Left lung (tissue), 4 donors: ENCODE measurements at regions not wholly inside any gene's neighbourhood (a gene's known extent, or its start where the extent isn't known, plus 50 kb on each side); places are given as distances from the start of the nearest gene placed in this dataset.
"Not testable (repeated sequence)": the region's sequence is repeated elsewhere in the genome, so short reads cannot be mapped to it uniquely, and the experiment has no call there.

Experiments
- ATAC-seq: fragments of 200-7000 bp; cut with Tn5 transposase; one replicate; pipeline ENCODE4 v1.9.1; 2020; ENCODE audit warnings: moderate library complexity
- DNase-seq, 4 donors: peaks; one replicate each; pipeline ENCODE4 v3.0.0-alpha.2; 2013 to 2020
- H3K27ac ChIP-seq, 2 donors: fragments of 200-600 bp; sonication (generic) in 1 of 2; one replicate each; pipeline versions ENCODE4 v1.5.0 to v1.8.0; 2020 to 2021
- H3K27me3 ChIP-seq, 2 donors: fragments of 200-600 bp; sonication (generic) in 1 of 2; one replicate each; pipeline versions ENCODE4 v1.5.0 to v1.8.0; 2020 to 2021
- H3K36me3 ChIP-seq, 2 donors: fragments of 200-600 bp; sonication (generic) in 1 of 2; one replicate each; pipeline versions ENCODE4 v1.5.0 to v1.8.0; 2020 to 2021
- H3K4me1 ChIP-seq, 2 donors: fragments of 200-600 bp; one replicate each; pipeline ENCODE4 v1.8.0; 2021
- H3K4me3 ChIP-seq, 2 donors: fragments of 200-600 bp; sonication (generic) in 1 of 2; one replicate each; pipeline versions ENCODE4 v1.5.0 to v1.8.0; 2020 to 2021; ENCODE audit warnings: mild to moderate bottlenecking in 1 of 2
- H3K9me3 ChIP-seq, 2 donors: fragments of 200-600 bp; sonication (generic) in 1 of 2; one replicate each; pipeline versions ENCODE4 v1.5.0 to v1.8.0; 2020 to 2021
- intact Hi-C, 2 donors: fragments of 100-400 bp; cut with DNase I; formaldehyde crosslinking; loops; one replicate each; pipeline versions ENCODE4 v1.11.2 to v1.14.2; 2022
- TF ChIP-seq, protein P1 (sequence below), 2 donors: fragments of 200-600 bp; sonication (generic) in 1 of 2; IDR thresholded peaks; one replicate each; pipeline versions ENCODE4 v1.5.0 to v1.8.0; 2021; ENCODE audit warnings: antibody characterized with exemption in 2 of 2
- donor health status: DM: no; HTN: yes; CAD: no.
- donor health status: DM: no; HTN: no; CAD: no.

DNA sequence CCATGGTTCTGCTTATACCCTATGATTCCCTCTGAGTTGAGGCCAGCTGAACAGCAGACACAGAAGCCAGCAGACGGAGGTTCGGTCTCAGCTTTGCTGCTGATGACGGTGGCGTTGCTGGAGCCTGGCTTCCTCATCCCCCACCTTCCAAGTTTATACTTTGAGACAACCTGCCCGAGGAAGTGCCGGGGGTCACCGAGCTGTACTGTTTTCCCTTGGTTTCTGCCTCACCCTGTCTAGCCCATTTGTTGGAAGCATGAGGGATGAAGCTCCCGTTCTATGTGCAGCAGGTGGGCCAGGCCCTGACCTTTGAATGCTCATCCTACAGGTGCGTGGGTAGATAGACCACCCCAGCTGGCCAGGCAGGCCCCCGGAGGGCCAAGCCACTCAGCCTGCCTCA is 117.3 kb downstream of the MYCN start:
- Histone ChIP-seq H3K9me3 (peaks cover 0 to 2% of the 10 kb centered on the region in 2 donors), H3K27ac (no peak overlapping the region), H3K4me1 (no peaks in the 10 kb centered on the region), H3K4me3 (no peak overlapping the region), H3K36me3 (no peaks in the 10 kb centered on the region), H3K27me3 (no peaks in the 10 kb centered on the region)
- DNase-seq (no peak), ATAC-seq (no peak)
- TF ChIP-seq, protein P1, sequence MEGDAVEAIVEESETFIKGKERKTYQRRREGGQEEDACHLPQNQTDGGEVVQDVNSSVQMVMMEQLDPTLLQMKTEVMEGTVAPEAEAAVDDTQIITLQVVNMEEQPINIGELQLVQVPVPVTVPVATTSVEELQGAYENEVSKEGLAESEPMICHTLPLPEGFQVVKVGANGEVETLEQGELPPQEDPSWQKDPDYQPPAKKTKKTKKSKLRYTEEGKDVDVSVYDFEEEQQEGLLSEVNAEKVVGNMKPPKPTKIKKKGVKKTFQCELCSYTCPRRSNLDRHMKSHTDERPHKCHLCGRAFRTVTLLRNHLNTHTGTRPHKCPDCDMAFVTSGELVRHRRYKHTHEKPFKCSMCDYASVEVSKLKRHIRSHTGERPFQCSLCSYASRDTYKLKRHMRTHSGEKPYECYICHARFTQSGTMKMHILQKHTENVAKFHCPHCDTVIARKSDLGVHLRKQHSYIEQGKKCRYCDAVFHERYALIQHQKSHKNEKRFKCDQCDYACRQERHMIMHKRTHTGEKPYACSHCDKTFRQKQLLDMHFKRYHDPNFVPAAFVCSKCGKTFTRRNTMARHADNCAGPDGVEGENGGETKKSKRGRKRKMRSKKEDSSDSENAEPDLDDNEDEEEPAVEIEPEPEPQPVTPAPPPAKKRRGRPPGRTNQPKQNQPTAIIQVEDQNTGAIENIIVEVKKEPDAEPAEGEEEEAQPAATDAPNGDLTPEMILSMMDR (IDR thresholded peaks at IDR 0.05) = no peak
- intact Hi-C loops = no loop called here

DNA sequence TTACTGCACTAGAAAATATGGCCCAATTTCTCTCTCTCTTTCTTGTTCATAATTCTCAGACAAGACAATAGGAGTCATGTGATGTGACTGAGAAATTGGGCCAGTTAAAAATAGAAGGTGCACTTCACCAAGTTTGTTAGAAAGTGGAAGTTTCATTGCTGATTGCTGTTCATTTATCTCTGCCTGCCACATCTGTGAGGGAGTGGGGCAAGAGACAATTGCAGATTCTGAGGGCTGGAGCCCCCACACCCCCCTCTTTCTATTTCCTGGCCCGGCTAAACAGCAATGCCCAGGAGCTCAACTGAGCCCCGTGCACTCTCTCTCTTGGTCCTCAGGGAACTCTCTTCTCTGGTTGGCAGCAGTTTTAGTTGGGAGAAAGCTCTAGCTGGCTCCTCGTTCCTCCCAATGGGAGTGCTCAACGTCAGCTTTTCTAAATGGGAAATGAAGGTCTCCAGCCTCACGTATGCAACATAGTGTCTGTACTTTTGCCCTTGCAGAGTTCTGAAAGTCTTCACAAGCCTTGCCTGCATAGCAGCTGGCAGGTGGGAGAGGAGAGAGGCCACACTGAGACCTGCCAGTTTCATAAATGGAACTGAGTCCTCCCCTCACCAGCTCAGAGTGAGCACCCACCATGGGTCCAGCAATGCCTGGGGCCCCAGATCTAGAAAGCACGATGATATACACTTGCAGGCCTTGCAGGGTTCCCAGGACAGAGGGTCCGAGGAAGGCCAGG is 115.7 kb downstream of the MYCN start:
- no peaks in the 10 kb centered on the region for H3K36me3 ChIP-seq
- TF ChIP-seq, protein P1 (IDR thresholded peaks at IDR 0.05) = no peak
- H3K4me3 ChIP-seq = no peak overlapping the region
- intact Hi-C loops = no loop called here
- DNase-seq (no peak), ATAC-seq (no peak)
- no peaks in the 10 kb centered on the region for H3K27me3 ChIP-seq
- H3K4me1 ChIP-seq = no peaks in the 10 kb centered on the region
- no peak overlapping the region for H3K27ac ChIP-seq
- H3K9me3 ChIP-seq = no peaks in the 10 kb centered on the region

DNA sequence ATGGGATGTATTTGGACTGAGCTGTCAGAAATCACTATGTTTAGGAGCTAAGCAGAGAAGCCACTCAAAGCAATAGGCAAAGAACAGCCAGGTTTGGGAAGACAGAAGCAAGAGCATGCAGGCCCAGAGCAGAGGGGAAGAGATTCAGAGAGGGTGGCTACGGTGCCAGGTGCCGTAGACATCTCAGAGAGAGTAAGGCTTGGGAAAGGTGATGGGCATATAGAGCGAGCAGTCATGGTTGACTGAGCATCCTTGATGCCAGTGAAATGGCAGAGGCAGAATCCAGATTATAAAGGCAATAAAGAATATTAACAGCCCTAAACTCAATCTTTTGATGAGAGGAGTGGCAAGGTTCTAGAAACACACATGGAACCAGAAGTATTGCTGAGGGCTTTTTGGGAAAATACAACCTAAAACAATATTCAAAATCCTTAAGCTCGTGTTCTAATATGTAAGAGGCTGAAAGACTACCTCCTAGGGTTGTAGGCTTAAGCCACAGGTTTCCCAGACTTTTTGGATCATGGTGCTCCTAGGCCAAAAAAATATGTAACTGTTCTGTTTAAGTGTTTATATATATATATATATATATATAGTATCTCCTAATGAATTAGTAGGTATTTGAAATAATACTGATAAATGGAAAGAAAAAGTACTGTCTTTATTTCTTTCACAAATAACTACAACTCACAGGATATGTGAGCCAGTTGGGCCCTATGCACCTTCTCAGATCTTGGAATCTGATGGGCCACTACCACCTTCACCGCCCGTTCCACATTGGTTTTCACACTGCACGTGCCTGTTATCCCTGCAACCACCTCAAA is 113.3 kb downstream of the MYCN start:
- intact Hi-C loops = no loop called here
- Histone ChIP-seq H3K4me3 (no peak overlapping the region), H3K4me1 (no peaks in the 10 kb centered on the region), H3K9me3 (no peaks in the 10 kb centered on the region), H3K27me3 (no peaks in the 10 kb centered on the region), H3K27ac (no peak overlapping the region), H3K36me3 (no peaks in the 10 kb centered on the region)
- ATAC-seq = no peak
- TF ChIP-seq, protein P1 (IDR thresholded peaks at IDR 0.05) = no peak
- DNase-seq = no peak

DNA sequence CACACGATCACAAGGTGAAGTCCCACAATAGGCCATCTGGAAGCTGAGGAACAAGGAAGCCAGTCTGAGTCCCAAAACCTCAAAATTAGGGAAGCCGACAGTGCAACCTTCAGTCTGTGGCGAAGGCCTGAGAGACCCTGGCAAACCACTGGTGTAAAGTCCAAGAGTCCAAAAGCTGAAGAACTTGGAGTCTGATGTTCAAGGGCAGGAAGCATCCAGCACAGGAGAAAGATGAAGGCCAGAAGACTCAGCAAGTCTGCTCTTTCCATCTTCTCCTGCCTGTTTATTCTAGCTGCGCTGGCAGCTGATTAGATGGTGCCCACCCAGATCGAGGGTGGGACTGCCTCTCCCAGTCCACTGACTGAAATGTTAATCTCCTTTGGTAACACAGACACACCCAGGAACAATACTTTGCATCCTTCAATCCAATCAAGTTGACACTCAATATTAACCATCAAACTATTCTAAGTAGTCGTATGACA is 112.3 kb downstream of the MYCN start:
- H3K27ac ChIP-seq, H3K9me3 ChIP-seq, H3K4me3 ChIP-seq, H3K4me1 ChIP-seq, DNase-seq, H3K27me3 ChIP-seq, H3K36me3 ChIP-seq, intact Hi-C loops, ATAC-seq: not testable (repeated sequence)

DNA sequence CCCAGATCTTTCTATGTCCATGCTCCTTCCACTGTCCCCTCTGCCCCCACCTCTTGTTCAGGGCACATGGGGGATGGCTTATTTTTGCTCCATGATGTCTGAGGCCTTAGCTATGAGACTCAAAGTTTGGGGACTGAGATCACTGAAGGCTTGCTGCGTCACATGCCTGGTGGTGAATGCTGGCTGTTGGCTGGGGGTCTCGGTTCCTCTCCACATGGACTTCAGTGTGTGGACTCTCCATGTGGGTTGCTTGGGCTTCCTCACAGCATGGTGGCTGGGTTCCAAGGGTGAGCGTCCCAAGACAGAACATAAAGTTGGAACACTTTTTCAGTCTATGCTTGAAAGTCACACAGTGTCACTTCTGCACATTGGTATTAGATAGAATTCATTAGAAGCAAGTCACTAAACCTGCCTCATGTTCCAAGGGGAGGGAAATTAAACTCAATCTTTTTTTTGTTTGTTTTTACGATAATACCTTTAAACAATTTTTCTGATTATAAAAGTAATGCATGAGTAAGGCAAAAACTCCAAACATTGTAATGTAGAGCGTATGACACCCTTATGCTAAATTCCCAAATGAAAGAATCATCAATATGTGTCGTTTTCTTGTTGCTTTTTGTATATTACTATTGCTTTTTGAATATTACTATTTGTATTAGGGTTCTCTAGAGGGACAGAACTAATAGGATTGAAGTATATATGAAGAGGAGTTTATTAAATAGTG is 111.7 kb downstream of the MYCN start:
- Histone ChIP-seq H3K4me3 (no peak overlapping the region), H3K4me1 (no peaks in the 10 kb centered on the region), H3K9me3 (no peaks in the 10 kb centered on the region), H3K27me3 (no peaks in the 10 kb centered on the region), H3K27ac (no peak overlapping the region), H3K36me3 (no peaks in the 10 kb centered on the region)
- DNase-seq (no peak), ATAC-seq (no peak)
- intact Hi-C loops = no loop called here
- TF ChIP-seq, protein P1 (IDR thresholded peaks at IDR 0.05) = no peak
